ENCODE measurements at regions not wholly inside any gene's neighbourhood (a gene's known extent, or its start where the extent isn't known, plus 50 kb on each side); places are given as distances from the start of the nearest gene placed in this dataset.

DNA sequence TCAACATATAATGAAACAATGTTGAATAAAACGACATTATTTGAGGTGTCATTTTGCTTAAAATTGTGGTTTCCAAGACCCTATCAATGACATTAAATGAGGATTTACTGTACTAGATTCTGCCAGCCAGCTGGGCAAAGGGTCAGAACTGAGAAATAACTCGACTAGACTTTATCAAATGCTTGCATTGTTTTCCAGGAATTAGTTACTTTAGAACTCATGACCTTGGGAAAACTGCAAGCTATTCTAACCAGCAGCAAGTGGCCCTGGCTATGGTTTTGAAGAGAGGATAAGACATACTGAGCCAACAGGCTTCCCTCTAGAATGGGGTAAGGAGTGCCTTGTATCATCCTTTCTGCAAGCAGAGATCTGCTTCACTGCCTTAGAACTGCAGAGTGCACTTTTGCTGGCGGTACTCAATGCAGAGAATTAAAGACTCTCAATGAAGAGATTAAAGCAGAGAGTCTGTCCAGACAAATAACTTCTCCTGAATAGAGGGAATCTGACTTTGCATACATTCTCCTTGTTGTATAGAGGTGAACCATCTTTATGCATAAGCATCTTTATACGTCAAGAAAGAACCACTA, 281.5 kb downstream of the ARL4A start:
- no peak overlapping the region for H3K4me3 ChIP-seq (ENCODE audit: low read depth, low read length, poor library complexity, severe bottlenecking)
- no peak for DNase-seq (ENCODE audit: low spot score)
- BruUV-seq (replicated peaks), result no TSS peak
- no peaks in the 10 kb centered on the region for H3K36me3 ChIP-seq (ENCODE audit: insufficient read depth, low read length, poor library complexity, severe bottlenecking)
- CTCF ChIA-PET, result no interaction called here
- intact Hi-C loops (cut with micrococcal nuclease; ENCODE audit: unreplicated experiment), result no loop called here
- no peaks in the 10 kb centered on the region for H3K9me3 ChIP-seq (ENCODE audit: low read depth, low read length, poor library complexity, severe bottlenecking)
- no peaks in the 10 kb centered on the region for H3K4me1 ChIP-seq (ENCODE audit: insufficient read depth, low read length, poor library complexity, severe bottlenecking)
- peaks cover 42% of the 10 kb centered on the region for H3K27me3 ChIP-seq (replicated peaks; ENCODE audit: insufficient read depth, low read depth, low read length, poor library complexity)
- no peak overlapping the region for H3K27ac ChIP-seq (ENCODE audit: low read depth, low read length, poor library complexity, severe bottlenecking)
- POLR2A ChIA-PET (ENCODE audit: low non-redundant PET), result no interaction called here
- no peak for TF ChIP-seq EZH2 (IDR thresholded peaks at IDR 0.05; ENCODE audit: borderline replicate concordance, low read depth, low read length, poor library complexity, severe bottlenecking)
- TF ChIP-seq, protein P1, sequence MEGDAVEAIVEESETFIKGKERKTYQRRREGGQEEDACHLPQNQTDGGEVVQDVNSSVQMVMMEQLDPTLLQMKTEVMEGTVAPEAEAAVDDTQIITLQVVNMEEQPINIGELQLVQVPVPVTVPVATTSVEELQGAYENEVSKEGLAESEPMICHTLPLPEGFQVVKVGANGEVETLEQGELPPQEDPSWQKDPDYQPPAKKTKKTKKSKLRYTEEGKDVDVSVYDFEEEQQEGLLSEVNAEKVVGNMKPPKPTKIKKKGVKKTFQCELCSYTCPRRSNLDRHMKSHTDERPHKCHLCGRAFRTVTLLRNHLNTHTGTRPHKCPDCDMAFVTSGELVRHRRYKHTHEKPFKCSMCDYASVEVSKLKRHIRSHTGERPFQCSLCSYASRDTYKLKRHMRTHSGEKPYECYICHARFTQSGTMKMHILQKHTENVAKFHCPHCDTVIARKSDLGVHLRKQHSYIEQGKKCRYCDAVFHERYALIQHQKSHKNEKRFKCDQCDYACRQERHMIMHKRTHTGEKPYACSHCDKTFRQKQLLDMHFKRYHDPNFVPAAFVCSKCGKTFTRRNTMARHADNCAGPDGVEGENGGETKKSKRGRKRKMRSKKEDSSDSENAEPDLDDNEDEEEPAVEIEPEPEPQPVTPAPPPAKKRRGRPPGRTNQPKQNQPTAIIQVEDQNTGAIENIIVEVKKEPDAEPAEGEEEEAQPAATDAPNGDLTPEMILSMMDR (conservative IDR thresholded peaks at IDR 0.05; ENCODE audit: low read depth, low read length), result no peak

DNA sequence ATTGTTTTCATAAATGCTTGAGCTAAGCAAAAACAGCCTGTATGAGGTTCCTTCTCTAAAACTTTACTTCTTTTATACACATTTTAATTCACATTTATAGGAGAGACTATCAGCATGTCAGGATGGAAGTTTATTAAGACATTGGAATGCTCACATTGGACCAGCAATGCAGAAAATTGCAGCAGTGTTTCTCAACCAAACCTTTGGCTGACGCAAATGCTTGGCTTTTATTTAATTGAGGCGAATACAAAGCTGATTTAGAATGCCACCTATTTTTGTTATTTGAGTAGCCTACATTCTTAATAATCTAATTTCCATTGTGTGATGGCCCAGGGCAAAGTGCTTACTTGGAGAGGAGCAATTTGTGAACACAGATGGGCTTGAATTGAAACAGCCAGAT, 283.2 kb downstream of the ARL4A start:
- DNase-seq (ENCODE audit: low spot score), result no peak
- Histone ChIP-seq H3K4me3 (ENCODE audit: low read depth, low read length, poor library complexity, severe bottlenecking) (no peak overlapping the region), H3K27ac (ENCODE audit: low read depth, low read length, poor library complexity, severe bottlenecking) (no peak overlapping the region), H3K36me3 (ENCODE audit: insufficient read depth, low read length, poor library complexity, severe bottlenecking) (no peaks in the 10 kb centered on the region), H3K9me3 (ENCODE audit: low read depth, low read length, poor library complexity, severe bottlenecking) (no peaks in the 10 kb centered on the region), H3K27me3 (replicated peaks; ENCODE audit: insufficient read depth, low read depth, low read length, poor library complexity) (peaks cover 29% of the 10 kb centered on the region), H3K4me1 (ENCODE audit: insufficient read depth, low read length, poor library complexity, severe bottlenecking) (no peaks in the 10 kb centered on the region)
- intact Hi-C loops (cut with micrococcal nuclease; ENCODE audit: unreplicated experiment), result no loop called here
- no TSS peak for BruUV-seq (replicated peaks)
- TF ChIP-seq, protein P1 (conservative IDR thresholded peaks at IDR 0.05; ENCODE audit: low read depth, low read length), result no peak
- no peak for TF ChIP-seq EZH2 (IDR thresholded peaks at IDR 0.05; ENCODE audit: borderline replicate concordance, low read depth, low read length, poor library complexity, severe bottlenecking)
- ChIA-PET CTCF (no interaction called here), POLR2A (ENCODE audit: low non-redundant PET) (no interaction called here)

DNA sequence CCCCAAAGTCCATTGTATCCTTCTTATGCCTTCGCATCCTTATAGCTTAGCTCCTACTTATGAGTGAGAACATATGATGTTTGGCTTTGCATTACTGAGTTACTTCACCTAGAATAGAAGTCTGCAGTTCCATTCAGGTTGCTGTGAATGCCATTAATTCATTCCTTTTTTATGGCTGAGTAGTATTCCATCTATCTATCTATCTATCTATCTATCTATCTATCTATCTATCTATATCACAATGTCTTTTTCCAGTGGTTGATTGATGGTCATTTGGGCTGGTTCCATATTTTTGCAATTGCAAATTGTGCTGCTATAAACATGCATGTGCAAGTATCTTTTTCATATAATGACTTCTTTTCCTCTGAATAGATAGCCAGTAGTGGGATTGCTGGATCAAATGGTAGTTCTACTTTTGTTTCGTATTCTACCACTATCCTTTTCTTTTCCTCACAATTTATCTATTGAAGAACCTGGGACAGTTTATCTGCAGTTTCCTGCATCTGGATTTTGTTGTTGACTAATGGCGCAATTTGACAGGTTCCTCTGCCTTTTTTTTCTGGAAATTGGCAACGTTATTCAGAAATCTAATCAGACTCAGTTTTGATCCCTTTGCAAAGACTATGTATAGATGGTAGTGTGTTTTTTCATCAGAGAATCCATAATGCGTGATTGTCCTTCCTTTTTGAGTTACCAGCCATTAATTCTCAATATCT, 287.2 kb downstream of the ARL4A start:
- no TSS peak for BruUV-seq (replicated peaks)
- H3K36me3 ChIP-seq (ENCODE audit: insufficient read depth, low read length, poor library complexity, severe bottlenecking), result no peaks in the 10 kb centered on the region
- no peak for DNase-seq (ENCODE audit: low spot score)
- no peak for TF ChIP-seq EZH2 (IDR thresholded peaks at IDR 0.05; ENCODE audit: borderline replicate concordance, low read depth, low read length, poor library complexity, severe bottlenecking)
- TF ChIP-seq, protein P1 (conservative IDR thresholded peaks at IDR 0.05; ENCODE audit: low read depth, low read length), result no peak
- CTCF ChIA-PET, result no interaction called here
- no peak overlapping the region for H3K4me3 ChIP-seq (ENCODE audit: low read depth, low read length, poor library complexity, severe bottlenecking)
- no peak overlapping the region for H3K27ac ChIP-seq (ENCODE audit: low read depth, low read length, poor library complexity, severe bottlenecking)
- POLR2A ChIA-PET (ENCODE audit: low non-redundant PET), result no interaction called here
- intact Hi-C loops (cut with micrococcal nuclease; ENCODE audit: unreplicated experiment), result no loop called here
- peaks cover 12% of the 10 kb centered on the region for H3K27me3 ChIP-seq (replicated peaks; ENCODE audit: insufficient read depth, low read depth, low read length, poor library complexity)
- no peaks in the 10 kb centered on the region for H3K4me1 ChIP-seq (ENCODE audit: insufficient read depth, low read length, poor library complexity, severe bottlenecking)
- H3K9me3 ChIP-seq (ENCODE audit: low read depth, low read length, poor library complexity, severe bottlenecking), result no peaks in the 10 kb centered on the region
